PC-9 (cell line): ENCODE measurements at regions not wholly inside any gene's neighbourhood (a gene's known extent, or its start where the extent isn't known, plus 50 kb on each side); places are given as distances from the start of the nearest gene placed in this dataset.

Source experiments
- BruUV-seq: library from RNA; stranded (reverse); fragments of 400-500 nt; replicated peaks from 2 replicates; lab custom pipeline; 2021; lab: Mats Ljungman, UMichigan
- CTCF ChIA-PET: fragments of 300-600 bp; sonication (Branson Sonifier 250); formaldehyde crosslinking; loops from one replicate; lab custom pipeline; 2022; ENCODE audit warnings: antibody characterized with exemption; lab: Charles Lee
- POLR2A ChIA-PET: fragments of 300-600 bp; sonication (Branson Sonifier 250); formaldehyde crosslinking; loops from one replicate; lab custom pipeline; 2022; ENCODE audit warnings: antibody characterized with exemption; ENCODE audit not compliant: unreplicated experiment; lab: Charles Lee
- DNase-seq, 2 experiments: peaks; one replicate each; pipeline versions ENCODE4 v3.0.0 to v3.0.0-alpha.2; 2015 to 2022; ENCODE audit warnings: mixed read lengths in 1 of 2
- H2AFZ ChIP-seq: fragments of 200-600 bp; sonication (generic); 2 replicates; pipeline ENCODE4 v1.8.1; 2017; ENCODE audit warnings: antibody characterized with exemption
- H3F3A ChIP-seq: fragments of 200-600 bp; sonication (generic); 2 replicates; pipeline ENCODE4 v1.8.1; 2017; ENCODE audit warnings: antibody characterized with exemption, mild to moderate bottlenecking, low read depth; ENCODE audit not compliant: insufficient read depth
- H3K27ac ChIP-seq: fragments of 200-600 bp; sonication (generic); 2 replicates; pipeline ENCODE4 v1.6.1; 2016; ENCODE audit warnings: mixed run types
- H3K27me3 ChIP-seq: fragments of 200-600 bp; sonication (generic); 2 replicates; pipeline ENCODE4 v1.6.1; 2016; ENCODE audit warnings: low read depth, mixed run types; ENCODE audit not compliant: insufficient read depth
- H3K36me3 ChIP-seq: fragments of 200-600 bp; sonication (generic); 2 replicates; pipeline ENCODE4 v1.6.1; 2016; ENCODE audit warnings: low read depth, mixed run types
- H3K4me1 ChIP-seq: fragments of 200-600 bp; sonication (generic); replicated peaks from 2 replicates; pipeline ENCODE4 v1.6.1; 2016; ENCODE audit warnings: mixed run types; ENCODE audit not compliant: insufficient read depth
- H3K4me2 ChIP-seq: fragments of 200-600 bp; sonication (generic); 2 replicates; pipeline ENCODE4 v1.6.1; 2017; ENCODE audit warnings: mixed run types
- H3K4me3 ChIP-seq: fragments of 200-600 bp; sonication (generic); 2 replicates; pipeline ENCODE4 v1.6.1; 2016; ENCODE audit warnings: mixed run types
- H3K79me2 ChIP-seq: fragments of 200-600 bp; sonication (generic); 2 replicates; pipeline ENCODE4 v1.6.1; 2017; ENCODE audit warnings: low read depth, mixed run types
- H3K9me2 ChIP-seq: fragments of 200-600 bp; sonication (generic); 2 replicates; pipeline ENCODE4 v1.8.1; 2017; ENCODE audit warnings: mild to moderate bottlenecking; ENCODE audit not compliant: insufficient read depth
- H3K9me3 ChIP-seq: fragments of 200-600 bp; sonication (generic); 2 replicates; pipeline ENCODE4 v1.8.1; 2016; ENCODE audit warnings: low read depth; ENCODE audit not compliant: insufficient read depth
- H4K20me1 ChIP-seq: fragments of 200-600 bp; sonication (generic); 2 replicates; pipeline ENCODE4 v1.8.1; 2017; ENCODE audit not compliant: insufficient read depth
- CTCF ChIP-seq: fragments of 200-600 bp; sonication (generic); conservative IDR thresholded peaks from 2 replicates; pipeline ENCODE4 v1.6.1; 2017; ENCODE audit warnings: mixed run types, antibody characterized with exemption, mild to moderate bottlenecking, moderate library complexity
- EZH2 ChIP-seq: fragments of 200-600 bp; sonication (generic); IDR thresholded peaks from 2 replicates; pipeline ENCODE4 v1.8.0; 2017; ENCODE audit warnings: antibody characterized with exemption, low read depth
- intact Hi-C: fragments of 100-400 bp; cut with micrococcal nuclease; formaldehyde crosslinking; loops from one replicate; pipeline ENCODE4 v1.10.0; 2022; ENCODE audit not compliant: unreplicated experiment

GRCh38 chr9:111233963-111234362 lies 96.1 kb downstream of the OR2K2 start:
- Histone ChIP-seq H3K79me2 (no peaks in the 10 kb centered on the region), H3K9me2 (no peaks in the 10 kb centered on the region), H3K36me3 (no peaks in the 10 kb centered on the region), H3K27ac (no peak overlapping the region), H3K27me3 (no peaks in the 10 kb centered on the region), H3K4me1 (no peaks in the 10 kb centered on the region), H3F3A (no peaks in the 10 kb centered on the region), H4K20me1 (no peaks in the 10 kb centered on the region), H3K4me2 (no peak overlapping the region), H3K4me3 (no peak overlapping the region), H3K9me3 (no peaks in the 10 kb centered on the region), H2AFZ (no peak overlapping the region)
- TF ChIP-seq CTCF, result no peak
- no peak for TF ChIP-seq EZH2
- ChIA-PET CTCF (no interaction called here), POLR2A (no interaction called here)
- DNase-seq, result no peak
- no TSS peak for BruUV-seq
- intact Hi-C loops, result no loop called here

GRCh38 chr9:111232997-111233790 lies 96.8 kb downstream of the OR2K2 start:
- DNase-seq, result no peak
- no peak for TF ChIP-seq CTCF
- TF ChIP-seq EZH2, result no peak
- H3K4me1 ChIP-seq, result no peaks in the 10 kb centered on the region
- intact Hi-C loops, result no loop called here
- H3K36me3 ChIP-seq, result no peaks in the 10 kb centered on the region
- no peak overlapping the region for H3K4me3 ChIP-seq
- no peak overlapping the region for H3K4me2 ChIP-seq
- no peak overlapping the region for H3K27ac ChIP-seq
- no peak overlapping the region for H2AFZ ChIP-seq
- CTCF ChIA-PET, result no interaction called here
- H3K9me2 ChIP-seq, result no peaks in the 10 kb centered on the region; the same call in 1 of the 2 replicates
- H3F3A ChIP-seq, result no peaks in the 10 kb centered on the region
- POLR2A ChIA-PET, result interaction anchor here (0.6 kb wide), 1 partner anchor 232 kb away, joined by 3 read pairs; no protein-coding TSS in a partner anchor
- H3K9me3 ChIP-seq, result no peaks in the 10 kb centered on the region
- H3K79me2 ChIP-seq, result no peaks in the 10 kb centered on the region
- BruUV-seq, result no TSS peak
- H3K27me3 ChIP-seq, result no peaks in the 10 kb centered on the region
- no peaks in the 10 kb centered on the region for H4K20me1 ChIP-seq

GRCh38 chr9:111231801-111232580 lies 98.0 kb downstream of the OR2K2 start:
- Histone ChIP-seq H4K20me1 (no peaks in the 10 kb centered on the region), H3K9me2 (no peaks in the 10 kb centered on the region; the same call in 1 of the 2 replicates), H3K4me1 (no peaks in the 10 kb centered on the region), H2AFZ (no peak overlapping the region), H3K79me2 (no peaks in the 10 kb centered on the region), H3K27ac (no peak overlapping the region), H3F3A (no peaks in the 10 kb centered on the region), H3K4me3 (no peak overlapping the region), H3K9me3 (no peaks in the 10 kb centered on the region), H3K27me3 (no peaks in the 10 kb centered on the region), H3K4me2 (no peak overlapping the region), H3K36me3 (no peaks in the 10 kb centered on the region)
- POLR2A ChIA-PET, result interaction anchor here (0.6 kb wide), 1 partner anchor 233 kb away, joined by 3 read pairs; no protein-coding TSS in a partner anchor
- intact Hi-C loops, result no loop called here
- CTCF ChIA-PET, result no interaction called here
- BruUV-seq, result no TSS peak
- no peak for DNase-seq
- TF ChIP-seq EZH2 (no peak), CTCF (no peak)
